ENCODE measurements at regions not wholly inside any gene's neighbourhood (a gene's known extent, or its start where the extent isn't known, plus 50 kb on each side); places are given as distances from the start of the nearest gene placed in this dataset.

DNA sequence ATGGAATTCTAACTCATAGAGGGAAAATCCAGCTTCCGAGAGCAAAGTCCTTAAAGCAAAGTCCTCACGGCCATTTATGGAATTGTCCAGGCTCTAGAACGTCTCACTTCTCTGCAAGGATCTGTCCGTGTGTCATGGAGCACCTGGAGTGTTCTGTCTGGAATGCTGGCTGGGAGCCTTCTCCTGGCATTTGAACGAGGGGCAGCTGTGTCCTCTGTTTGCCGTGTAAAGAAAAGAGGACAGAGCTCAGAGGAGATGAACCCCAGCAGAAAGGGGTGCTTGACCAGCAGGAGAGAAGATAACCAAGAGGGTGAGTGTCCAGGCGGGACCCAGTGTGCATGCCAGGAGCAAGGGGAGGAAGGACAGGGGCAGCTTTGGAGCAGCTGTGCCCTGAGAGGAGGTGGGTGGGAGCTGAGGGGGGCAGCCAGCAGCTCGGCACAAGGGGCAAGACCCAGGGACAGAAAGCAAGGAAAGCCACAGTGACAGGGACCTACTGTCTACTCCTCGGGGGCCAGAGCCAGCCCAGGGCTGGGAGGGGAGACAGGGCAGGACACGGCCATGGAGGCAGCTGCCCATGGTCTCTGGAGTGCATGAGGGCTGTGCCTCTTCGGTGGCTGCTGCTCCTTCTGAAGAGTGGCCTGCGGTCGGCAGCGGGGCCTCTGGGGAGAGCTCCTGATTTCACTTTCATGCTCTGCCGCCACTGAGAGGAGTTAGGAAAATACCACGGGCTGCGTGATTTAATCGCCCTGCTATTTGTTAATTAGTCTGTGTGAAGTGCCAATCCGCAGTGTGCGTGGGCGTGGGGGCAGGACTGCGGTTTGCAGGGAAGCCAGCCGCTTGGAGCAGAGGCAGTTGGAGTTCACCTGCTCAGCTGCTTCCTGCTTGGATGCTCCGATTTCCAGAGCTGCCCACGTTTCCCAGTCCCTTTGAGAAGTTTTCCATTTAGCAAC is 149.3 kb upstream of the SHH start (continued):
- TF ChIP-seq, protein P1, sequence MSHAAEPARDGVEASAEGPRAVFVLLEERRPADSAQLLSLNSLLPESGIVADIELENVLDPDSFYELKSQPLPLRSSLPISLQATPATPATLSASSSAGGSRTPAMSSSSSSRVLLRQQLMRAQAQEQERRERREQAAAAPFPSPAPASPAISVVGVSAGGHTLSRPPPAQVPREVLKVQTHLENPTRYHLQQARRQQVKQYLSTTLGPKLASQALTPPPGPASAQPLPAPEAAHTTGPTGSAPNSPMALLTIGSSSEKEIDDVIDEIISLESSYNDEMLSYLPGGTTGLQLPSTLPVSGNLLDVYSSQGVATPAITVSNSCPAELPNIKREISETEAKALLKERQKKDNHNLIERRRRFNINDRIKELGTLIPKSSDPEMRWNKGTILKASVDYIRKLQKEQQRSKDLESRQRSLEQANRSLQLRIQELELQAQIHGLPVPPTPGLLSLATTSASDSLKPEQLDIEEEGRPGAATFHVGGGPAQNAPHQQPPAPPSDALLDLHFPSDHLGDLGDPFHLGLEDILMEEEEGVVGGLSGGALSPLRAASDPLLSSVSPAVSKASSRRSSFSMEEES (CRISPR knock-in tag; IDR thresholded peaks at IDR 0.05), result no peak
- TF ChIP-seq NCOA1 (CRISPR knock-in tag; IDR thresholded peaks at IDR 0.05), result no peak
- TF ChIP-seq ZFP62 (CRISPR knock-in tag; IDR thresholded peaks at IDR 0.05), result no peak
- TF ChIP-seq SSRP1 (CRISPR knock-in tag; IDR thresholded peaks at IDR 0.05), result no peak
- no peak for TF ChIP-seq KLF13 (CRISPR knock-in tag; IDR thresholded peaks at IDR 0.05)
- no peak for TF ChIP-seq HOXA5 (CRISPR knock-in tag; IDR thresholded peaks at IDR 0.05)
- TF ChIP-seq NCOA5 (CRISPR knock-in tag; IDR thresholded peaks at IDR 0.05), result no peak
- no peak for TF ChIP-seq ZNF3 (CRISPR knock-in tag; IDR thresholded peaks at IDR 0.05)
- TF ChIP-seq ATF2 (CRISPR knock-in tag; IDR thresholded peaks at IDR 0.05), result no peak
- TF ChIP-seq SMYD3 (CRISPR knock-in tag; IDR thresholded peaks at IDR 0.05), result no peak
- TF ChIP-seq ZSCAN31 (CRISPR knock-in tag; IDR thresholded peaks at IDR 0.05; ENCODE audit: low read depth), result no peak
- no peak for TF ChIP-seq ZNF382 (CRISPR knock-in tag; IDR thresholded peaks at IDR 0.05; ENCODE audit: borderline replicate concordance)
- TF ChIP-seq NFE2L1 (CRISPR knock-in tag; IDR thresholded peaks at IDR 0.05; ENCODE audit: borderline replicate concordance), result no peak
- TF ChIP-seq NFRKB (IDR thresholded peaks at IDR 0.05), result no peak
- no peak for TF ChIP-seq ZNF562 (CRISPR knock-in tag; IDR thresholded peaks at IDR 0.05; ENCODE audit: borderline replicate concordance)
- no peak for TF ChIP-seq PHB2 (IDR thresholded peaks at IDR 0.05; ENCODE audit: partially characterized antibody)
- TF ChIP-seq XRCC5 (optimal IDR thresholded peaks at IDR 0.05; ENCODE audit: low read length), result peak; percentile 32
- TF ChIP-seq TGIF2 (CRISPR knock-in tag; IDR thresholded peaks at IDR 0.05), result no peak
- no peak for TF ChIP-seq ZNF430 (CRISPR knock-in tag; IDR thresholded peaks at IDR 0.05)
- TF ChIP-seq IRF2 (CRISPR knock-in tag; IDR thresholded peaks at IDR 0.05), result no peak
- TF ChIP-seq ZNF329 (CRISPR knock-in tag; IDR thresholded peaks at IDR 0.05; ENCODE audit: low read depth), result 0 out of 2 replicates have a peak, but pooled peaks have one; percentile 35
- TF ChIP-seq DMAP1 (CRISPR knock-in tag; IDR thresholded peaks at IDR 0.05), result no peak; the same call in 1 of the 2 replicates
- TF ChIP-seq ZBTB49 (CRISPR knock-in tag; IDR thresholded peaks at IDR 0.05; ENCODE audit: borderline replicate concordance), result no peak
- no peak; the same call in 1 of the 2 replicates for TF ChIP-seq MED13 (CRISPR knock-in tag; IDR thresholded peaks at IDR 0.05)

Measured in HepG2 (cell line).